SW480 (cell line): ENCODE measurements at regions not wholly inside any gene's neighbourhood (a gene's known extent, or its start where the extent isn't known, plus 50 kb on each side); places are given as distances from the start of the nearest gene placed in this dataset.
"Not testable (repeated sequence)": the region's sequence is repeated elsewhere in the genome, so short reads cannot be mapped to it uniquely, and the experiment has no call there.

Experiments
- DNase-seq: peaks from one replicate; pipeline ENCODE4 v3.0.0-alpha.2; 2016; ENCODE audit warnings: low spot score

GRCh38 chrX:122566401-122566800, 617.7 kb upstream of the GRIA3 start:
- DNase-seq = no peak

- no peak for DNase-seq
Measured at GRCh38 chrX:122567911-122568310, 616.2 kb upstream of the GRIA3 start.

GRCh38 chrX:122572461-122572860, 611.6 kb upstream of the GRIA3 start:
- no peak for DNase-seq

GRCh38 chrX:122579036-122579435, 605.0 kb upstream of the GRIA3 start:
- no peak for DNase-seq

- no peak for DNase-seq
Measured at GRCh38 chrX:122579526-122579925, 604.6 kb upstream of the GRIA3 start.

- DNase-seq = no peak
Measured at GRCh38 chrX:122582280-122582974, 601.7 kb upstream of the GRIA3 start.

- no peak for DNase-seq
Measured at GRCh38 chrX:122582975-122583305, 601.1 kb upstream of the GRIA3 start.

- no peak for DNase-seq
Measured at GRCh38 chrX:122583551-122583950, 600.5 kb upstream of the GRIA3 start.

GRCh38 chrX:122584981-122585380, 599.1 kb upstream of the GRIA3 start:
- no peak for DNase-seq

- no peak for DNase-seq
Measured at GRCh38 chrX:122586831-122587230, 597.2 kb upstream of the GRIA3 start.

- DNase-seq = no peak
Measured at GRCh38 chrX:122591546-122591945, 592.5 kb upstream of the GRIA3 start.

- DNase-seq = no peak
Measured at GRCh38 chrX:122596998-122597397, 587.1 kb upstream of the GRIA3 start.

GRCh38 chrX:122622795-122623194, 561.3 kb upstream of the GRIA3 start:
- DNase-seq = no peak

- no peak for DNase-seq
Measured at GRCh38 chrX:122625239-122625638, 558.8 kb upstream of the GRIA3 start.

GRCh38 chrX:122625821-122626220, 558.3 kb upstream of the GRIA3 start:
- no peak for DNase-seq

GRCh38 chrX:122626871-122627270, 557.2 kb upstream of the GRIA3 start:
- no peak for DNase-seq

- DNase-seq = no peak
Measured at GRCh38 chrX:122641136-122641535, 542.9 kb upstream of the GRIA3 start.

GRCh38 chrX:122641826-122642225, 542.3 kb upstream of the GRIA3 start:
- no peak for DNase-seq

- not testable (repeated sequence) for DNase-seq
Measured at GRCh38 chrX:122655256-122655655, 528.8 kb upstream of the GRIA3 start.

GRCh38 chrX:122666601-122667000, 517.5 kb upstream of the GRIA3 start:
- DNase-seq = no peak

GRCh38 chrX:122667667-122668066, 516.4 kb upstream of the GRIA3 start:
- no peak for DNase-seq

- DNase-seq = no peak
Measured at GRCh38 chrX:122703762-122704161, 480.3 kb upstream of the GRIA3 start.

GRCh38 chrX:122739770-122740169, 444.3 kb upstream of the GRIA3 start:
- no peak for DNase-seq

- DNase-seq = no peak
Measured at GRCh38 chrX:122770581-122770980, 413.5 kb upstream of the GRIA3 start.

- no peak for DNase-seq
Measured at GRCh38 chrX:122771933-122772332, 412.1 kb upstream of the GRIA3 start.
